Ovary (tissue), 7 donors: ENCODE measurements at regions not wholly inside any gene's neighbourhood (a gene's known extent, or its start where the extent isn't known, plus 50 kb on each side); places are given as distances from the start of the nearest gene placed in this dataset.

Source experiments
- DNase-seq, 5 donors: peaks; one replicate each; pipeline ENCODE4 v3.0.0-alpha.2; 2019 to 2020
- H3K27ac ChIP-seq, 2 donors: fragments of 200-600 bp; one replicate each; pipeline versions ENCODE4 v1.5.1 to v1.8.0; 2019 to 2022
- H3K27me3 ChIP-seq: fragments of 200-600 bp; one replicate; pipeline ENCODE4 v1.8.0; 2022
- H3K36me3 ChIP-seq: fragments of 200-600 bp; sonication (generic); one replicate; pipeline ENCODE4 v1.5.1; 2019
- H3K4me1 ChIP-seq: one replicate; pipeline ENCODE4 v1.8.1; 2013; ENCODE audit warnings: mild to moderate bottlenecking, moderate library complexity; ENCODE audit not compliant: insufficient read depth
- H3K4me3 ChIP-seq: fragments of 200-600 bp; sonication (generic); one replicate; pipeline ENCODE4 v1.5.1; 2017
- H3K9me3 ChIP-seq, 2 donors: fragments of 200-600 bp in 1 of 2; sonication (generic) in 1 of 2; one replicate each; pipeline versions ENCODE4 v1.5.1 to v1.8.1; 2013 to 2019; ENCODE audit warnings: mild to moderate bottlenecking in 1 of 2, moderate library complexity in 1 of 2
- CTCF ChIP-seq, 3 donors: fragments of 450-650 bp in 2 of 3; fragments of 200-600 bp in 1 of 3; IDR thresholded peaks; one replicate each; pipeline versions ENCODE4 v1.5.1 to v1.8.0; 2016 to 2022; ENCODE audit warnings: antibody characterized with exemption in 3 of 3, mild to moderate bottlenecking in 1 of 3
- EP300 ChIP-seq: sonication (generic); formaldehyde crosslinking; IDR thresholded peaks from one replicate; pipeline ENCODE4 v1.6.1; 2017; ENCODE audit warnings: antibody characterized with exemption
- POLR2A ChIP-seq: fragments of 450-650 bp; IDR thresholded peaks from one replicate; pipeline ENCODE4 v1.6.1; 2017; ENCODE audit warnings: antibody characterized with exemption, mild to moderate bottlenecking, moderate library complexity
- WGBS, 3 donors: extraction: QIAGEN DNeasy Blood & Tissue Kit in 1 of 3; methylation state at CpG; one replicate each; pipeline versions ENCODE4 v1.1.5 to v1.1.7; 2013 to 2017; 5-methylcytosine and 5-hydroxymethylcytosine counted together
- intact Hi-C, 4 donors: fragments of 100-400 bp; cut with DNase I; formaldehyde crosslinking; loops; one replicate each; pipeline versions ENCODE4 v1.11.0 to v1.15.1; 2022 to 2023
- donor health status: DM: no; HTN: no; CAD: no; lungs with moderate emphysema.
- donor health status: DM: no; HTN: no; CAD: no.
- donor health status: Bipolar disorder and iron deficiency.
- donor health status: DM: no; HTN: no; CAD: no.
- donor health status: DM: yes; HTN: yes; CAD: no.

GRCh38 chr1:22229379-22229778 lies 86.5 kb upstream of the WNT4 start:
- H3K27me3 ChIP-seq: no peaks in the 10 kb centered on the region

GRCh38 chr1:22231068-22231593 lies 88.2 kb upstream of the WNT4 start:
- WGBS, 3 donors: 87 to 90% (median 89%) methylated on average over 3 of the region's 3 CpGs
- Histone ChIP-seq H3K4me1 (no peaks in the 10 kb centered on the region), H3K27me3 (no peaks in the 10 kb centered on the region), H3K9me3 (no peaks in the 10 kb centered on the region), H3K36me3 (no peaks in the 10 kb centered on the region), H3K4me3 (no peak overlapping the region), H3K27ac (no peak overlapping the region)
- intact Hi-C loops: no loop called here
- no peak for TF ChIP-seq EP300
- TF ChIP-seq POLR2A: no peak
- TF ChIP-seq CTCF (IDR thresholded peaks at IDR 0.05): no peak
- no peak for DNase-seq

More at GRCh38 chr1:22229379-22229778, 86.5 kb upstream of the WNT4 start:
- Histone ChIP-seq H3K9me3 (no peaks in the 10 kb centered on the region), H3K4me3 (no peak overlapping the region), H3K27ac (no peak overlapping the region), H3K36me3 (no peaks in the 10 kb centered on the region), H3K4me1 (no peaks in the 10 kb centered on the region)
- DNase-seq: no peak
- TF ChIP-seq POLR2A (no peak), EP300 (no peak), CTCF (IDR thresholded peaks at IDR 0.05) (no peak)
- intact Hi-C loops: no loop called here
- 69 to 88% (median 82%) methylated on average over 2 of the region's 2 CpGs for WGBS, 3 donors

GRCh38 chr1:22231995-22232690 lies 89.2 kb upstream of the WNT4 start:
- Histone ChIP-seq H3K36me3 (no peaks in the 10 kb centered on the region), H3K27ac (no peak overlapping the region), H3K4me3 (no peak overlapping the region), H3K4me1 (no peaks in the 10 kb centered on the region), H3K9me3 (no peaks in the 10 kb centered on the region), H3K27me3 (no peaks in the 10 kb centered on the region)
- WGBS, 3 donors: 79 to 91% (median 87%) methylated on average over 6 of the region's 6 CpGs
- no peak for TF ChIP-seq POLR2A
- TF ChIP-seq CTCF (IDR thresholded peaks at IDR 0.05): no peak
- no peak for TF ChIP-seq EP300
- intact Hi-C loops: no loop called here
- no peak for DNase-seq

- intact Hi-C loops: no loop called here
- 91 to 93% (median 92%) methylated on average over 5 of the region's 5 CpGs for WGBS, 3 donors
- Histone ChIP-seq H3K4me1 (no peaks in the 10 kb centered on the region), H3K36me3 (no peaks in the 10 kb centered on the region), H3K27ac (no peak overlapping the region), H3K4me3 (no peak overlapping the region), H3K9me3 (no peaks in the 10 kb centered on the region), H3K27me3 (no peaks in the 10 kb centered on the region)
- TF ChIP-seq POLR2A (no peak), CTCF (IDR thresholded peaks at IDR 0.05) (no peak)
- no peak for DNase-seq
These were observed 90.3 kb upstream of the WNT4 start for GRCh38 chr1:22233222-22233621.
